ENCODE measurements at regions not wholly inside any gene's neighbourhood (a gene's known extent, or its start where the extent isn't known, plus 50 kb on each side); places are given as distances from the start of the nearest gene placed in this dataset.

GRCh38 chr20:56760610-56761009, 131.5 kb downstream of the TFAP2C start:
- no peak for ATAC-seq
- Mint-ChIP-seq H3K4me1 (ENCODE audit: low read depth) (no peaks in the 10 kb centered on the region), H3K9me3 (no peaks in the 10 kb centered on the region), H3K27ac (no peak overlapping the region), H3K27me3 (no peaks in the 10 kb centered on the region), H3K36me3 (ENCODE audit: low read depth) (no peaks in the 10 kb centered on the region), H3K4me3 (no peak overlapping the region)
- no peak for DNase-seq
- TF ChIP-seq CTCF (IDR thresholded peaks at IDR 0.05), result no peak
- ChIA-PET CTCF (no interaction called here), POLR2A (no interaction called here)
- intact Hi-C loops (cut with micrococcal nuclease), result no loop called here

- POLR2A ChIA-PET, result no interaction called here
- no peaks in the 10 kb centered on the region for H3K4me1 Mint-ChIP-seq (ENCODE audit: low read depth)
- ATAC-seq, result no peak
Observed at GRCh38 chr20:56761393-56761792, 132.3 kb downstream of the TFAP2C start.

GRCh38 chr20:56762401-56762800, 133.3 kb downstream of the TFAP2C start:
- no peak for TF ChIP-seq CTCF (IDR thresholded peaks at IDR 0.05)
- ATAC-seq (no peak), DNase-seq (no peak)
- CTCF ChIA-PET, result no interaction called here
- Mint-ChIP-seq H3K27me3 (no peaks in the 10 kb centered on the region), H3K36me3 (ENCODE audit: low read depth) (no peaks in the 10 kb centered on the region), H3K4me3 (no peak overlapping the region), H3K9me3 (no peaks in the 10 kb centered on the region), H3K4me1 (ENCODE audit: low read depth) (no peaks in the 10 kb centered on the region), H3K27ac (no peak overlapping the region)
- intact Hi-C loops (cut with micrococcal nuclease), result no loop called here
- POLR2A ChIA-PET, result no interaction called here

More at GRCh38 chr20:56761393-56761792, 132.3 kb downstream of the TFAP2C start:
- no peak overlapping the region for H3K4me3 Mint-ChIP-seq
- no peak for TF ChIP-seq CTCF (IDR thresholded peaks at IDR 0.05)
- no peaks in the 10 kb centered on the region for H3K27me3 Mint-ChIP-seq
- CTCF ChIA-PET, result no interaction called here
- no peaks in the 10 kb centered on the region for H3K36me3 Mint-ChIP-seq (ENCODE audit: low read depth)
- intact Hi-C loops (cut with micrococcal nuclease), result no loop called here
- H3K9me3 Mint-ChIP-seq, result no peaks in the 10 kb centered on the region
- H3K27ac Mint-ChIP-seq, result no peak overlapping the region
- DNase-seq, result no peak

GRCh38 chr20:56762829-56763228, 133.7 kb downstream of the TFAP2C start:
- DNase-seq (no peak), ATAC-seq (no peak)
- Mint-ChIP-seq H3K36me3 (ENCODE audit: low read depth) (no peaks in the 10 kb centered on the region), H3K4me3 (no peak overlapping the region), H3K4me1 (ENCODE audit: low read depth) (no peaks in the 10 kb centered on the region), H3K9me3 (no peaks in the 10 kb centered on the region), H3K27me3 (no peaks in the 10 kb centered on the region), H3K27ac (no peak overlapping the region)
- intact Hi-C loops (cut with micrococcal nuclease), result no loop called here
- no peak for TF ChIP-seq CTCF (IDR thresholded peaks at IDR 0.05)
- POLR2A ChIA-PET, result no interaction called here
- CTCF ChIA-PET, result no interaction called here

GRCh38 chr20:56764671-56765070, 135.6 kb downstream of the TFAP2C start:
- Mint-ChIP-seq H3K36me3 (ENCODE audit: low read depth) (no peaks in the 10 kb centered on the region), H3K27ac (no peak overlapping the region), H3K27me3 (no peaks in the 10 kb centered on the region), H3K9me3 (no peaks in the 10 kb centered on the region), H3K4me1 (ENCODE audit: low read depth) (no peaks in the 10 kb centered on the region), H3K4me3 (no peak overlapping the region)
- DNase-seq, result no peak
- intact Hi-C loops (cut with micrococcal nuclease), result no loop called here
- no peak for TF ChIP-seq CTCF (IDR thresholded peaks at IDR 0.05)
- CTCF ChIA-PET, result interaction anchor here (1.3 kb wide), 1 partner anchor 214 kb away, joined by 3 read pairs; no protein-coding TSS in a partner anchor
- no peak for ATAC-seq
- POLR2A ChIA-PET, result no interaction called here
